ENCODE measurements at regions not wholly inside any gene's neighbourhood (a gene's known extent, or its start where the extent isn't known, plus 50 kb on each side); places are given as distances from the start of the nearest gene placed in this dataset.

DNA sequence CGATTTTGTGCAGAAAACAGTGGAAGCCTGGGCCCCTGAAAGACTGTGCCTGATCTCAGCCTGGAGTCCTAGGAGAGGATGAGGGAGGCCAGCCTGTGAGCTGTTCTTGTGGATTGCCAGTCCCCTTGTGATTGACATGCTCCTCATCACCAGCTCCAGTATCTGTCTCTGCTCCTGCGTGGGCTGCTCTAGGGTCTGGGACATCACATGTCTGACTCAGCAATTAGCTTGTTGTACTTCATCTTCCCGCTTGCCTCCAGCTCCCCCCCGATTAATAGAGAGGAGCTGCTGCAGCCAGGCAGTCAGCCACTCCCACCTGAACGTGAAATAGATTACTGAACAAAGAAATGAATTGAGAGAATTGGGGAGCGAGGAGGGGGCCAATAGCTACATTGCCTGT, 99.6 kb upstream of the TBX20 start:
- Mint-ChIP-seq H3K27ac (peak overlapping the region; percentile 35), H3K4me3 (no peak overlapping the region), H3K36me3 (no peaks in the 10 kb centered on the region), H3K4me1 (peaks cover 31% of the 10 kb centered on the region), H3K27me3 (ENCODE audit: low read depth) (peaks cover 2% of the 10 kb centered on the region), H3K9me3 (peaks cover 16% of the 10 kb centered on the region)
- TF ChIP-seq, protein P1, sequence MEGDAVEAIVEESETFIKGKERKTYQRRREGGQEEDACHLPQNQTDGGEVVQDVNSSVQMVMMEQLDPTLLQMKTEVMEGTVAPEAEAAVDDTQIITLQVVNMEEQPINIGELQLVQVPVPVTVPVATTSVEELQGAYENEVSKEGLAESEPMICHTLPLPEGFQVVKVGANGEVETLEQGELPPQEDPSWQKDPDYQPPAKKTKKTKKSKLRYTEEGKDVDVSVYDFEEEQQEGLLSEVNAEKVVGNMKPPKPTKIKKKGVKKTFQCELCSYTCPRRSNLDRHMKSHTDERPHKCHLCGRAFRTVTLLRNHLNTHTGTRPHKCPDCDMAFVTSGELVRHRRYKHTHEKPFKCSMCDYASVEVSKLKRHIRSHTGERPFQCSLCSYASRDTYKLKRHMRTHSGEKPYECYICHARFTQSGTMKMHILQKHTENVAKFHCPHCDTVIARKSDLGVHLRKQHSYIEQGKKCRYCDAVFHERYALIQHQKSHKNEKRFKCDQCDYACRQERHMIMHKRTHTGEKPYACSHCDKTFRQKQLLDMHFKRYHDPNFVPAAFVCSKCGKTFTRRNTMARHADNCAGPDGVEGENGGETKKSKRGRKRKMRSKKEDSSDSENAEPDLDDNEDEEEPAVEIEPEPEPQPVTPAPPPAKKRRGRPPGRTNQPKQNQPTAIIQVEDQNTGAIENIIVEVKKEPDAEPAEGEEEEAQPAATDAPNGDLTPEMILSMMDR (IDR thresholded peaks at IDR 0.05; ENCODE audit: unreplicated experiment) = no peak
- no peak for DNase-seq (ENCODE audit: low spot score in 2 of 2, unreplicated experiment in 2 of 2)

DNA sequence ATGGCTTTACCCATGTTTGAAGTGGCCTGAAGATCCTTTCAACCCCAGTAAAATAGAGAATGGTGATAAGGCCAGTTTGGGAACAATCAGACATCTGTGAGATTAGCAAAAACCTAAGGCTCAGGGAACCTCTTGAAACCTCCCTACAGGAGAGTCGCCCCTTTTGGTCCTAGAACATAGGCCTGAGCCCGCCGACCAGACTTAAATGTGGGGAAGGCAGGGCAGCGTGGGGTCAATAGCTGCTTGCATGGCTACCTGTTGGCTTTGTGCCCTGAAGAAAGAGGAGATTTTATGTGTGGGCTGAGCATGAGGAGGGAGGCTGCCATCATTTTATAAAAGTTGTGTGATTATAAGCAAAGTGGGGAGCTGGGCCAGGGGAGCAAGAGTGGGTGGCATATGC, 97.6 kb upstream of the TBX20 start:
- Mint-ChIP-seq H3K36me3 (no peaks in the 10 kb centered on the region), H3K27me3 (ENCODE audit: low read depth) (peaks cover 2% of the 10 kb centered on the region), H3K4me3 (no peak overlapping the region), H3K27ac (no peak overlapping the region), H3K9me3 (no peaks in the 10 kb centered on the region), H3K4me1 (peaks cover 31% of the 10 kb centered on the region)
- TF ChIP-seq, protein P1 (IDR thresholded peaks at IDR 0.05; ENCODE audit: unreplicated experiment) = no peak
- no peak for DNase-seq (ENCODE audit: low spot score in 2 of 2, unreplicated experiment in 2 of 2)

DNA sequence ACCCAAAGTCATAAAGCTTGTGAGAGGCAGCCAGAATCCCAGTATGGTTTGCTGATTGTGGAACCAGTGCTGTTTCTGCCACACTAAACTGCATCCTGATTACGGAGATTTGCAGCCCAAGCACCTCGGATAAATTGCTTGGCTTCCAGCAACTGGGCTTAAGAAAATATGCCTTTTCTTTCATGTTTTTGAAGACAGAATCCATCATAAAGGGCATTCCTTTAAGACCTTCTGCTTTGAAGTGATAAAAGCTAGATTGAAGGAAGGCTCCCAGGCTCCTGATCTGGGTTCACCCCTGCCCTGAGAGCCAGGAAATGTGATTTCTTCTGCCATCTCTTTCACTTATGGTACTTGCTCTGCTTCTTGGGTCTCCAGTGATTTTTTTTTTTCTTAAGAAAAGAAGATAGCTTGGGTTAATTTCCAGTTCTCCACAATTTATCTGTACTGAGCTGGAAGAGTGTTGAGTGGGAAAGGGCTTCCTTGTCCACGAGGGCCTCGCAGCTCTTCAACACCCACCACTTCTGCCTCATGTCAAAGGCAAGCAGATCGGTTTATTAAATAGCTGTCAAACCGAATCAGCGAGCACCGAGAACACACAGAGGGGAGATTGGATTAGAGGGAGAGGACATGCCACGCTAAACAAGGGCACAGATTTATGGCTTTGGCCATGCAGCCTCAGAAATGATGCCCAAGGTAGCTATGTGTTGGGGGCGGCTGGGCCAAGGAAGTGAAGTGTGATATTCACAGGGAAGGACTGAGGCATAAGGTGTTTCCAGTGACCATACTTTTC, 94.9 kb upstream of the TBX20 start:
- DNase-seq (ENCODE audit: low spot score in 2 of 2, unreplicated experiment in 2 of 2) = no peak
- Mint-ChIP-seq H3K27me3 (ENCODE audit: low read depth) (peaks cover 2% of the 10 kb centered on the region), H3K4me3 (no peak overlapping the region), H3K36me3 (no peaks in the 10 kb centered on the region), H3K27ac (no peak overlapping the region), H3K9me3 (no peaks in the 10 kb centered on the region), H3K4me1 (peaks cover 16% of the 10 kb centered on the region)
- TF ChIP-seq, protein P1 (IDR thresholded peaks at IDR 0.05; ENCODE audit: unreplicated experiment) = no peak

DNA sequence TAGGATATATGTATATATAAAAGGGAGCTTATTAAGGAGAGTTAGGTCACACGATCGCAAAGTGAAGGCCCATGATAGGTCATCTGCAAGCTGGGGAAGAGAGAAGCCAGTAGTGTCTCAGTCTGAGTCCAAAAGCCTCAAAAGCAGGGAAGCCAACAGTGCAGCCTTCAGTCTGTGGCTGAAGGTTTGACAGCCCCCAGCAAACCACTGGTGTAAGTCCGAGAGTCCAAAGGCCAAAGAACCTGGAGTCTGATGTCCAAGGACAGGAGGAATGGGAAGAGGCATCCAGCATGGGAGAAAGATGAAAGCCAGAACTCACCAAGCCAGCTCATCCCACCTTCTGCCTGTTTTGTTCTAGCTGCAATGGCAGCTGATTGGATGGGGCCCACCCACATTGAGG, 88.9 kb upstream of the TBX20 start:
- no peak for DNase-seq (ENCODE audit: low spot score in 2 of 2, unreplicated experiment in 2 of 2)
- Mint-ChIP-seq H3K4me1 (no peaks in the 10 kb centered on the region), H3K4me3 (no peak overlapping the region), H3K36me3 (no peaks in the 10 kb centered on the region), H3K9me3 (no peaks in the 10 kb centered on the region), H3K27me3 (ENCODE audit: low read depth) (no peaks in the 10 kb centered on the region), H3K27ac (no peak overlapping the region)
- TF ChIP-seq, protein P1 (IDR thresholded peaks at IDR 0.05; ENCODE audit: unreplicated experiment) = no peak

DNA sequence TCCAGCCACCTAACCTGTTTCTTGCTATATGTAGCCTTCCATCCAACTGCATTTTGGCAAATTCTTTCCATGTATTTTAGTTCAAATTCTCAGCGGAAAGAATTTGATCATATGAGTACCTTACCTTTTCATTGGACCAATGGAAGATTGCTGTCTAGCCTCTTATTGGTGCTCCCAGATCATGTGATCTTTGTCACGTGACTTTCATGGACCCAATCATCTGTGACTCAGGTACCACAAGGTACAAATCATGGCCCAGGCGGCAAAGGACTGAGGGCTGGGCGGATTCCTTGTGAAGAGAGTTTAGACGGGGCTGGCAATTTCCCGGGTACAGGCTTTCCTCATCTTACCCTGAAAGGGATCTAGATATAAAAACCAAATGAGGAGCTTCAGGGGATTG, 85.9 kb upstream of the TBX20 start:
- H3K4me1 Mint-ChIP-seq = peaks cover 7% of the 10 kb centered on the region
- no peak overlapping the region for H3K27ac Mint-ChIP-seq
- TF ChIP-seq, protein P1 (IDR thresholded peaks at IDR 0.05; ENCODE audit: unreplicated experiment) = no peak
- DNase-seq (ENCODE audit: low spot score in 2 of 2, unreplicated experiment in 2 of 2) = no peak
- H3K9me3 Mint-ChIP-seq = no peaks in the 10 kb centered on the region
- no peaks in the 10 kb centered on the region for H3K27me3 Mint-ChIP-seq (ENCODE audit: low read depth)
- H3K36me3 Mint-ChIP-seq = no peaks in the 10 kb centered on the region
- no peak overlapping the region for H3K4me3 Mint-ChIP-seq

All from mesothelial cell of epicardium (in vitro differentiated cells).